Peyer's patch (tissue), 4 donors: ENCODE measurements at regions not wholly inside any gene's neighbourhood (a gene's known extent, or its start where the extent isn't known, plus 50 kb on each side); places are given as distances from the start of the nearest gene placed in this dataset.

Experiments used
- DNase-seq, 3 donors: peaks; one replicate each; pipeline ENCODE4 v3.0.0-alpha.2; 2017 to 2019
- H3K27ac ChIP-seq, 4 donors: fragments of 200-600 bp; sonication (generic); one replicate each; pipeline ENCODE4 v1.5.1; 2016 to 2019
- H3K27me3 ChIP-seq, 2 donors: fragments of 200-600 bp; sonication (generic); one replicate each; pipeline ENCODE4 v1.5.1; 2019
- H3K36me3 ChIP-seq, 3 donors: fragments of 200-600 bp; sonication (generic); one replicate each; pipeline ENCODE4 v1.5.1; 2016 to 2019
- H3K4me1 ChIP-seq, 4 donors: fragments of 200-600 bp; sonication (generic); one replicate each; pipeline ENCODE4 v1.5.1; 2016 to 2019
- H3K4me3 ChIP-seq, 4 donors: fragments of 200-600 bp; sonication (generic); 1 replicate in 3 of 4; 2 replicates in 1 of 4; pipeline ENCODE4 v1.5.1; 2016 to 2019; ENCODE audit warnings: mild to moderate bottlenecking in 1 of 4
- H3K9me3 ChIP-seq, 4 donors: fragments of 200-600 bp; sonication (generic); one replicate each; pipeline ENCODE4 v1.5.1; 2016 to 2019; ENCODE audit warnings: mild to moderate bottlenecking in 1 of 4
- POLR2A ChIP-seq, 2 donors: fragments of 450-650 bp; IDR thresholded peaks; one replicate each; pipeline ENCODE4 v1.5.1; 2017; ENCODE audit warnings: antibody characterized with exemption in 2 of 2, mild to moderate bottlenecking in 2 of 2, moderate library complexity in 2 of 2
- TF ChIP-seq, protein P1 (sequence below), 6 experiments: fragments of 450-650 bp in 4 of 6; fragments of 200-600 bp in 2 of 6; sonication (generic) in 1 of 6; IDR thresholded peaks; one replicate each; pipeline ENCODE4 v1.5.1; 2017 to 2019; ENCODE audit warnings: antibody characterized with exemption in 6 of 6, mild to moderate bottlenecking in 3 of 6, moderate library complexity in 1 of 6

DNA sequence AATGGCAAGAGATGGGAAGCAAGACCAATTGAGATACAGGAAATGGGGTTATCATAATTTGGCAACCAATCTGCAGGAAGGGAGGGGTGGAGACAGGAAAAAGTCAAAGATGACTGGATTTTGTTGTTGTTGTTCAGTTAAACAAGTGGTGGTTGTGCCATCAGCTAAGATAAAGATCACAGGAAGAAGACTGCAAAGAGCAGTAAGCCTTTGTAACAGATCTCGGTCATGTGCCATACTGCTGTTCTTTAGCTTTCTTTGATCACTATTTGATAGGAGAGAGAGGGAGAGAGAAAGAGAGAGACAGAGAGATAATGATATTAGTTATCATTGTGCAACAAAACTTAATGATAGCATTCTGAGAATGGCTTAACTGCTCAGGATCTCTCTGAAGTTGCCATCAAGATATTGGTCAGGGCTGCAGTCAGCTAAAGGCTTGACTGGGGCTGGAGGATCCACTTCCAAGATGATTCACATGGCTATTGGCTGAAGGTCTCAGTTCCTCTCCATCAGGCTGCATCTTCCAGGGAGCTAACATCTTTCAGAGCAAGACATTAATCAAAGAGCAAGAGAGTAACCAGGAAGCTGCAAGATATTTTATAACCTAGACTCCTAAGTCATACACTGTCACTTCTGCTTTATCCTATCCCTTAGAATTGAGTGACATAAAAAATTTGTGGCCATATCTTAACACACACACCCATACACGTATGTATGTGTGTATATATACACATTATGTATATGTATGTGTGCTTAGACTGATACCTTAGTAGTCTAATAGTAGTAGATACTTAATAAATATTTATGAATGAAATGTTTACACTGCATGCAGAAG is 405.0 kb downstream of the SHISA9 start:
- no peak for DNase-seq
- no peaks in the 10 kb centered on the region for H3K36me3 ChIP-seq
- H3K27me3 ChIP-seq = no peaks in the 10 kb centered on the region
- H3K4me1 ChIP-seq = no peaks in the 10 kb centered on the region
- TF ChIP-seq, protein P1, sequence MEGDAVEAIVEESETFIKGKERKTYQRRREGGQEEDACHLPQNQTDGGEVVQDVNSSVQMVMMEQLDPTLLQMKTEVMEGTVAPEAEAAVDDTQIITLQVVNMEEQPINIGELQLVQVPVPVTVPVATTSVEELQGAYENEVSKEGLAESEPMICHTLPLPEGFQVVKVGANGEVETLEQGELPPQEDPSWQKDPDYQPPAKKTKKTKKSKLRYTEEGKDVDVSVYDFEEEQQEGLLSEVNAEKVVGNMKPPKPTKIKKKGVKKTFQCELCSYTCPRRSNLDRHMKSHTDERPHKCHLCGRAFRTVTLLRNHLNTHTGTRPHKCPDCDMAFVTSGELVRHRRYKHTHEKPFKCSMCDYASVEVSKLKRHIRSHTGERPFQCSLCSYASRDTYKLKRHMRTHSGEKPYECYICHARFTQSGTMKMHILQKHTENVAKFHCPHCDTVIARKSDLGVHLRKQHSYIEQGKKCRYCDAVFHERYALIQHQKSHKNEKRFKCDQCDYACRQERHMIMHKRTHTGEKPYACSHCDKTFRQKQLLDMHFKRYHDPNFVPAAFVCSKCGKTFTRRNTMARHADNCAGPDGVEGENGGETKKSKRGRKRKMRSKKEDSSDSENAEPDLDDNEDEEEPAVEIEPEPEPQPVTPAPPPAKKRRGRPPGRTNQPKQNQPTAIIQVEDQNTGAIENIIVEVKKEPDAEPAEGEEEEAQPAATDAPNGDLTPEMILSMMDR (IDR thresholded peaks at IDR 0.05) = no peak
- no peak for TF ChIP-seq POLR2A (IDR thresholded peaks at IDR 0.05)
- no peak overlapping the region for H3K27ac ChIP-seq
- H3K4me3 ChIP-seq = no peak overlapping the region
- H3K9me3 ChIP-seq = no peaks in the 10 kb centered on the region

DNA sequence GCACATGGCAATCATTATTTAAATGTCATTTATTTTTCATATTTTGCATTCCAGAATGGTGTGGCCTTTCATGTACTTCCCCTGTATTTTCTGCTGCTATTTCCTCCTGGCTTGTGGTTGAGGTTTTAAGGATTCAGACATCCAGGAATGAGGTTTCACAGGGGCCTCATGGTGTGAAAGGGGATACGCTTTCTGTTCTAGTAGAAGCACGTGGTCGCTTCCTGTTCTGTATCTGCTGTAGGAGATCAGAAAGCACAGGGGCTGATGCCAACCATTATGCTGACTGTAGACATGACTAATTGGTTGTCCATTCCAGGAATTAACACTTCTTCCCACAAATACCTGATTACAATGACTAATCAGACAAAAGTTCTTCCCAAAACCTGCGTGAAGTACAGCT is 405.9 kb downstream of the SHISA9 start:
- no peaks in the 10 kb centered on the region for H3K9me3 ChIP-seq
- H3K36me3 ChIP-seq = no peaks in the 10 kb centered on the region
- no peak for DNase-seq
- no peak overlapping the region for H3K27ac ChIP-seq
- no peaks in the 10 kb centered on the region for H3K4me1 ChIP-seq
- no peak overlapping the region for H3K4me3 ChIP-seq
- TF ChIP-seq, protein P1 (IDR thresholded peaks at IDR 0.05) = no peak
- no peak for TF ChIP-seq POLR2A (IDR thresholded peaks at IDR 0.05)
- no peaks in the 10 kb centered on the region for H3K27me3 ChIP-seq

DNA sequence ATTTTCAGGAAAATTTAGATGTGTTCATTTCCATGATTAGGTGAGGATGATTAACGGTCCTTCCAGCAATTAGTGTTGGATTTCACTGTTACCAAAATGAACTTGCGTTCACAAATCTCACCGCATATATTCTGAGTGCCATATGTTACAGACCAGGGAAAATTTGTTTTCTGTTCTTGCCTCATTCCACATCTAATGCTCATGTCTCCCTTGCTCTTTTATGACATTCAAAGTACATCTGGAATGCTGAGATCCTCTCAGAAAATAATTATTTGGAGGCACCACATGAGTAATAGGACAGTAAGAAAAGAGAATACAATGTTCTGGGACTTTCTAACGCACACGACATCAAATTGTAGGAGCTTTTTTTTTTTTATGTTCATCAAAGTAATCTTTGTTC is 406.5 kb downstream of the SHISA9 start:
- H3K27ac ChIP-seq = no peak overlapping the region
- no peak overlapping the region for H3K4me3 ChIP-seq
- TF ChIP-seq POLR2A (IDR thresholded peaks at IDR 0.05) = no peak
- TF ChIP-seq, protein P1 (IDR thresholded peaks at IDR 0.05) = no peak
- no peaks in the 10 kb centered on the region for H3K36me3 ChIP-seq
- no peak for DNase-seq
- H3K27me3 ChIP-seq = no peaks in the 10 kb centered on the region
- no peaks in the 10 kb centered on the region for H3K4me1 ChIP-seq
- H3K9me3 ChIP-seq = no peaks in the 10 kb centered on the region

DNA sequence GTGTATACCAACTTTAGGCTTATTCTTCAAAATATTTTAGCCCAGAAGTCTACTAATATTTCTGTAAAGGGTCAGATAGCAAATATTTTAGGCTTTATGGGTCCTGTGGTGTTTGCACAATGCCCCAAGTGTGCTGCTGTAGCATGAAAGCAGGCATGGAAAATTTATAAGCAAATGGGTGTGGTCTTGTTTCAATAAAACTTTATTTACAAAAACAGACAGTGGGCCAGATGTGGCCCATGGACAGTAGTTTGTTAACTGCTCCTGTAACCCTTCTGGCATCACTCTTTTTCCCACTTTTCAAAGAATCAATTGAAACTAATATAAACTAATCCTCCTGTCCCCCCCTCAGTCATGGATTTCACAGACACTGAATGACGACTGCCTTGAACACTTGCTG is 410.7 kb downstream of the SHISA9 start:
- Histone ChIP-seq H3K4me3 (no peak overlapping the region), H3K27ac (no peak overlapping the region), H3K9me3 (no peaks in the 10 kb centered on the region), H3K36me3 (no peaks in the 10 kb centered on the region), H3K4me1 (no peaks in the 10 kb centered on the region), H3K27me3 (no peaks in the 10 kb centered on the region)
- no peak for DNase-seq
- TF ChIP-seq, protein P1 (IDR thresholded peaks at IDR 0.05) = no peak
- no peak for TF ChIP-seq POLR2A (IDR thresholded peaks at IDR 0.05)

DNA sequence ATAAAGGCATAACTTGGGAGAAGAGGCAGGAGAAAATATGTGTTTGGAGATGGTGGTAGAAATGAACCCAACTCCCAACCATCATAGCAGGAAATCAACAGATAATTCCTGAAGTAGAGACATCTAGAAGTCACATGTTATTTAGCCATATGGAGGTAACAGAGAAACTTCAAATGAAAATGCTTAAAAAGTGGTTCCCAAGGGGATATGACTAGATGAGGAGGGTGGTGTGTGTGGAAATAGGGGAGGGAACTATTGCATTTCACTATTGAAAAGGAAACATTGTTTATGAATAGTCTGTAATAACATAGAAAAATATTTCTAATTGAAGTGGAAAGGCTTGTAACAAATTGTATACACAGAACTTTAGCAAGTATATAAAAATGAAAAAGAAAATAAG is 412.0 kb downstream of the SHISA9 start:
- Histone ChIP-seq H3K4me3 (no peak overlapping the region), H3K36me3 (no peaks in the 10 kb centered on the region), H3K27ac (no peak overlapping the region), H3K9me3 (no peaks in the 10 kb centered on the region), H3K4me1 (no peaks in the 10 kb centered on the region), H3K27me3 (no peaks in the 10 kb centered on the region)
- DNase-seq = no peak
- no peak for TF ChIP-seq POLR2A (IDR thresholded peaks at IDR 0.05)
- TF ChIP-seq, protein P1 (IDR thresholded peaks at IDR 0.05) = no peak
